HG03095 (cell line): ENCODE measurements at regions not wholly inside any gene's neighbourhood (a gene's known extent, or its start where the extent isn't known, plus 50 kb on each side); places are given as distances from the start of the nearest gene placed in this dataset.
"Not testable (repeated sequence)": the region's sequence is repeated elsewhere in the genome, so short reads cannot be mapped to it uniquely, and the experiment has no call there.

ENCODE experiments used
- ATAC-seq: cut with Tn5 transposase; IDR thresholded peaks from one replicate; pipeline ENCODE4 v1.9.1; 2021; ENCODE audit warnings: moderate library complexity; ENCODE audit not compliant: unreplicated experiment

DNA sequence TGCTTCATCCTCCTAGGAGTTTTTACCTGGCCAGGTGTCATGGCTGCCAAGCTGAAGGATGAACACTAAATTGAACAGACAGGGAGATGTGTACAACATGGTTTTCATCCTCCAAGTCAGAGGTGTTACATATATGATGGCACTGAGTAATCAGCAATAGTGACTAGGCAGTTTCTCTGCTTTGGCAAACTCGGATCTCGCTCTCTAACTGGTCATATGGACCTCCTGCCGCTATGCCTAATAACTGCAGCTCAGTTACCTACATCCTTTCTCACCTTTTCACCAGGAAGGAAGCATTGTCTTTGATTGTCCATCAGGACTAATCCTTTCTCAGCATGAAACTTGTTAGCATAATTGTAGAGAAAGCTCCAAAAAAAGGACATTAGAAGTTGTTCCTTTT lies 175.9 kb upstream of the PLSCR5 start:
- no peak for ATAC-seq

DNA sequence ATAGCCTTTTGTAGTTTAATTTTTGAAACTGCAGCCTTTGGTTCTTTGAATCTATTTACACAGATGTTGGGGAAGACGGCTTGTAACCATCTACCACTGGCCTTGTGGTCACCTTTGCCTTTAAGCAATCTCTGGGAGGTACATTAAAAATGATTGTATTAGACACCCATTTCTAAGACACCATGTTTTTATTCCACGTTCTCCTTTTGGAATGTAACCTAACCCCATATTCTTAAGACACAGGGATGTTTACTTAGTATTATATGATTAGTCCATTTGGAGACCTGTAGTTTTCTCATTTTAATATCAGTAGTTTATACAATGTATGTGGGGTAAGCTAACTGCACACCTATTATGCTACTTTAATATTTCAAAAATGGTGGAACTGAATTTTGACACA lies 175.1 kb upstream of the PLSCR5 start:
- no peak for ATAC-seq

- ATAC-seq, result no peak
These were observed 172.8 kb upstream of the PLSCR5 start for GRCh38 chr3:146777941-146778340.

DNA sequence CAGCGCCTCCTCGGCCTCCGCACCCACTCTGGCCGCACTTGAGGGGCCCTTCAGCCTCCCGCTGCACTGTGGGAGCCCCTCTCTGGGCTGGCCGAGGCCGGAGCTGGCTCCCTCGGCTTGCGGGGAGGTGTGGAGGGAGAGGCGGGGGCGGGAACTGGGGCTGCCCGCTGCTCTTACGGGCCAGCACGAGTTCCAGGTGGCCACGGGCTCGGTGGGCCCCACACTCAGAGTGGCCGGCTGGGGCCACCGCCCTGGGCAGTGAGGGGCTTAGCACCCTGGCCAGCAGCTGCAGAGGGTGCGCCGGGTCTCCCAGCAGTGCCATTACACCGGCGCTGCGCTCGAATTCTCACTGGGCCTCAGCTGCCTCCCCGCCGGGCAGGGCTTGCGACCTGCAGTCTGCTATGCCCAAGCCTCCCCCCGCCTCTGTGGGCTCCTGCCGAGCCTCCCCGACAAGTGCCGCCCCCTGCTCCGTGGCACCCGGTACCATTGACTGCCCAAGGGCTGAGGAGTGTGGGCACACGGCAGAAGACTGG lies 167.1 kb upstream of the PLSCR5 start:
- ATAC-seq, result no peak

- ATAC-seq, result no peak
These were observed 165.7 kb upstream of the PLSCR5 start for GRCh38 chr3:146770881-146771280.

- ATAC-seq, result no peak
These were observed 165.2 kb upstream of the PLSCR5 start for GRCh38 chr3:146770301-146770700.

DNA sequence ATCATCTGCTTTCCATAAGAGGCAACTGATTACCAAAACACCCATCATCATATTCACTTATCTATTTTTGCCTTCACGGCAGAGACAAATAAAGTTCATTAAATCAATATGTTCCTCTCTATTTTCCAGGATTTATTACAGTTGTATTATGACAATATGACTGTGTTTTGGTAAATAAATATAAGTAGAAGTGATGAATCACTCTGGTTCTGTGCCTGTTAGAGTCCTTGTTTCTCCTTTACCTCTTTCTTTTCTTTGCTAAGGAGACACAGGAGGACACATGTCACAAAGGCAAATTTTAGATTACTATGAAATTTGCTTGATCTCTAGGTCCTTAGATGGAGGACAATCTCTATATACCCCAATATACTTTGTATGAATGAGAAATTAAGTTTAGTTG lies 152.6 kb upstream of the PLSCR5 start:
- no peak for ATAC-seq

GRCh38 chr3:146750196-146750595 lies 145.1 kb upstream of the PLSCR5 start:
- ATAC-seq, result no peak

GRCh38 chr3:146747928-146748327 lies 142.8 kb upstream of the PLSCR5 start:
- no peak for ATAC-seq

DNA sequence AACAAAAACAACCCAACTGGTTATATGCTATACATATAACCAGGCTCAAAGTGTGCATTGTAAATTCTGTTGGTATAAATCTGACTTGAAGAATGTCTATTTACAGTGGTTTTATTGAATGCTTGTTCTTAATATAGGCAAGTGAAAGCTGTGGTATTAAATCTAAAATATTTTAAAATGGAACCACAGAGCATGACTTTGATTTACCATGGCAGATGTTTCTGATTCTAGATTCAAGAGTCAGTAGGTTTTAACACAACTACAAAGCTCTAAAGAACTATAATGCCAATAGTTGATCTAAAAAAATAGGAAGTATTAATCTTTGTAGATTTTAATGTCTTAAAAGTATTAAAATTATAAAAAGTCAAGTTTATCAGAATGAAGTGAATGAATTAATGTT lies 141.9 kb upstream of the PLSCR5 start:
- ATAC-seq, result no peak

DNA sequence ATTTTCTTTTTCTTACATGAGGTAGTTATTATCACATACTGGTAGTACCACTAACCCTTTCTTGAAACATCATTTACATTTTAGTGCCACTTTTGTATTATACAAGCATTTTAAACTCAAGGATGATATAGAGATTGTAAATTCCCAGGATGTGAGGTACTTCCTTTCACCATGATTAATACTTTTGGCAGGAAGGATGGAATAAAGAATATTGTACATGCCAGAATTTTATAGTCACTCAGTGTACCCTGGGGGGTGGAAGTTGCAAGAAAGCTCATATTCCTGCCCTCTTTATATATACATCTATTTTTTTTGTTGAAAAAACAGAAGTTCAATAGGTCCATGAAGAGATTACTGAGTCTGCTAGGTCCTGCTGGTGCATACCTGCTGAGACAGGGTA lies 141.0 kb upstream of the PLSCR5 start:
- no peak for ATAC-seq

- no peak for ATAC-seq
These were observed 134.1 kb upstream of the PLSCR5 start for GRCh38 chr3:146739203-146739671.

GRCh38 chr3:146732325-146732724 lies 127.2 kb upstream of the PLSCR5 start:
- no peak for ATAC-seq

GRCh38 chr3:146715170-146715569 lies 110.0 kb upstream of the PLSCR5 start:
- no peak for ATAC-seq

GRCh38 chr3:146712806-146713205 lies 107.7 kb upstream of the PLSCR5 start:
- no peak for ATAC-seq

DNA sequence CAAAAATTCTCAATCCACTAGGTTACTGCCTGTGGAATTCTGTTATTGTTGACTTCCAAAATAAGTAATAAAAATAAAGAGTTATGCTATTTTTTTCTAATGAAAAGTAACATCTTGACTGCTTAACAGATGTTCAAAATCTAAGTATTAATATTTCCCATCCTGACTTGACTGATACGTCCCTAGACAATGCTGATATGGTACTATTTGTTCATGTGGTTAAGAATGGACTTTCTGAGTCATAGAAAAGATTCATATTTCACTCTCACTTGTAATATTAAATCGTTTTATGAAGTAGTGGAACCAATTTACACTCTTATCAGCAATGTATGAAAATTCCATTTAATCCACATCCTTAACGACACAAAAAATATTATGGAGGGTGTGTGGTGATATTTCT lies 104.8 kb upstream of the PLSCR5 start:
- ATAC-seq, result no peak

- peak; percentile 90 for ATAC-seq
These were observed 100.1 kb upstream of the PLSCR5 start for GRCh38 chr3:146705225-146705624.

DNA sequence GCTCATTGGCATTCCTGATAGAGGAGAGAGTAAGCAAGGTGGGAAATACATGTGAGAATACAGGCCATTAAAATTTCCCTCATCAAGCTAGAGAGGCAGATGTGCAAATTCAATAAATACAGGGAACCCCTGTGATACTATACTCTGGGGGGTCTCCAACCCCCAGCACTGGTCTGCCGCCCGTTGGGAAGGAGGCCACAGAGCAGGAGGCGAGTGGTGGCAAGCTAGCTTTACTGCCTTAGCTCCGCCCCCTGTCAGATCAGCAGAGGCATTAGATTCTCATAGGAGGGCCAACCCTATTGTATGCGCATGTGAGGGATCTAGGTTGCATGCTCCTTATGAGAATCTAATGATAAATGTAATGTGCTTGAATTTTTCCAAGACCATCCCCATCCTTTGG lies 97.1 kb upstream of the PLSCR5 start:
- no peak for ATAC-seq

- no peak for ATAC-seq
These were observed 96.1 kb upstream of the PLSCR5 start for GRCh38 chr3:146701246-146701645.

DNA sequence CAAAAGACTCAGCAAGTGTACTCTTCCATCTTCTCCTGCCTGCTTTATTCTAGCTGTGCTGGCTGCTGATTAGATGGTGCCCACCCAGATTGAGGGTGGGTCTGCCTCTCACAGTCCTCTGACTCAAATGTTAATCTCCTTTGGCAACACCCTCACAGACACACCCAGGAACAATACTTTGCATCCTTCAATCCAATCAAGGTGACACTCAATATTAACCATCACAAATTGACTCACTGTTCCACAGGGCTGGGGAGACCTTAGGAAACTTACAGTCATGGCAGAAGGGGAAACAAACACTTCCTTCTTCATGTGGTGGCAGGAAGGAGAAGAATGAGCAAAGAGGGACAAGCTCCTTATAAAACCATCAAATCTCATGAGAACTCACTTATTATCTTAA lies 94.9 kb upstream of the PLSCR5 start:
- not testable (repeated sequence) for ATAC-seq

DNA sequence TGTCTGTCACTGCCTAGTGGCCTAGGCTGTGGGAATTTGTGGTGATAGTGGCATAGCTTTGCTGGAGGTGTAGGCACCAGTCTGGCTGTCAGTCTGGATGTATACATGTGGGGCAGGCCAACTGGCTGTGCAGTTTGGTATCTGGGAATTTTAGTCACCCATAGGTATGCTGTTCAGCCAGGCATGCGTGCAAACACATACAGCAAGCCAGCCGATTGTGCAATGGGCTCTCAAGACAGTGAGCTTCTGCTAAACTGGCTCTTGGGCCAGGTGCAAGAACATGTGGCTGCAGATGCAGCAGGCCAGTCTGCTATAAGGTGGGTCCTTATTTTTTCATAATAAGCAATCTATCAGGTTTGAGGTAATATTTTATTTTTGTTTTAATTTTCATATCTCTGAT lies 87.1 kb upstream of the PLSCR5 start:
- ATAC-seq, result no peak

DNA sequence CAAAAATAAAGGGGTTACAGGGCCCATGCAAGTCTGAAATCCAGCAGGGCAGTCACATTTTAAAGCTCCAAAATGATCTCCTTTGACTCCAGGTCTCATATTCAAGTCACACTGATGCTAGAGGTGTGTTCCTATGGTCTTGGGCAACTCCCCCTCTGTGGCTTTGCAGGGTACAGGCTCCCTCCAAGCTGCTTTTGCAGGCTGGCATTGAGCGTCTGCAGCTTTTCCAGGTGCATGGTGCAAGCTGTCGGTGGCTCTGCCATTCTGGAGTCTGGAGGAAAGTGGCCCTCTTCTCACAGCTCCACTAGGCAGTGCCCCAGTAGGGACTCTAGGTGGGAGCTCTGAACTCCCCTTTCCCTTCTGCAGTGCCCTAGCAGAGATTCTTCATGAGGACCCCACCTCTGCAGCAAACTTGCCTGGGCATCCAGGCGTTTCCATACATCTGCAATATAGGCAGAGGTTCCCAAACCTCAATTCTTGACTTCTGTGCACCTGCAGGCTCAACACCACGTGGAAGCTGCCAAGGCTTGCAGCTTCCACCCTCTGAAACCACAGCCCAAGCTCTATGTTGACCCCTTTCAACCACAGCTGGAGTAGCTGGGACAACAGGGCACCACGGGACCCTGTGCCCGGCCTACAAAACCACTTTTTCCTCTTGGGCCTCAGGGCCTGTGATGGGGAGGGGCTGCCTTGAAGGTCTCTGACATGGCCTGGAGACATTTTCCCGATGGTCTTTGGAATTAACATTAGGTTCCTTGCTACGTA lies 80.1 kb upstream of the PLSCR5 start:
- ATAC-seq, result no peak

GRCh38 chr3:146682171-146682570 lies 77.0 kb upstream of the PLSCR5 start:
- no peak for ATAC-seq
